Neural cell (in vitro differentiated cells): ENCODE measurements at regions not wholly inside any gene's neighbourhood (a gene's known extent, or its start where the extent isn't known, plus 50 kb on each side); places are given as distances from the start of the nearest gene placed in this dataset.

Experiments
- CTCF ChIP-seq: fragments of 450-650 bp; IDR thresholded peaks from 2 replicates; pipeline ENCODE4 v1.5.1; 2014; ENCODE audit warnings: antibody characterized with exemption, mild to moderate bottlenecking, moderate library complexity; ENCODE audit not compliant: poor library complexity, severe bottlenecking
- EP300 ChIP-seq: fragments of 450-650 bp; conservative IDR thresholded peaks from 2 replicates; pipeline ENCODE4 v1.6.1; 2014; ENCODE audit warnings: antibody characterized with exemption, mild to moderate bottlenecking, moderate library complexity; ENCODE audit not compliant: poor library complexity, severe bottlenecking
- EZH2 ChIP-seq: fragments of 200-600, 300-800 bp; shearing (Covaris generic), sonication (generic); IDR thresholded peaks from 2 replicates; pipeline ENCODE4 v1.6.1; 2014; ENCODE audit warnings: antibody characterized with exemption, low read length, borderline replicate concordance, mild to moderate bottlenecking; ENCODE audit not compliant: insufficient read depth, poor library complexity, severe bottlenecking
- MXI1 ChIP-seq: fragments of 450-650 bp; conservative IDR thresholded peaks from 2 replicates; pipeline ENCODE4 v1.6.1; 2014; ENCODE audit warnings: antibody characterized with exemption, mild to moderate bottlenecking; ENCODE audit not compliant: poor library complexity, severe bottlenecking
- POLR2AphosphoS5 ChIP-seq: IDR thresholded peaks from 2 replicates; pipeline ENCODE4 v1.6.1; 2012
- RAD21 ChIP-seq: fragments of 450-650 bp; conservative IDR thresholded peaks from 2 replicates; pipeline ENCODE4 v1.6.1; 2014; ENCODE audit warnings: antibody characterized with exemption, mild to moderate bottlenecking, moderate library complexity
- SMC3 ChIP-seq: fragments of 450-650 bp; conservative IDR thresholded peaks from 2 replicates; pipeline ENCODE4 v1.6.1; 2014; ENCODE audit warnings: antibody characterized with exemption, mild to moderate bottlenecking, moderate library complexity; ENCODE audit not compliant: poor library complexity
- TAF1 ChIP-seq: IDR thresholded peaks from 2 replicates; pipeline ENCODE4 v1.6.1; 2012; ENCODE audit warnings: low read depth

GRCh38 chr11:106410902-106411301 lies 333.4 kb downstream of the AASDHPPT start:
- no peak for TF ChIP-seq RAD21
- TF ChIP-seq CTCF, result no peak
- TF ChIP-seq SMC3, result no peak
- TF ChIP-seq POLR2AphosphoS5, result peak; percentile 67
- no peak for TF ChIP-seq EZH2
- TF ChIP-seq EP300, result peak; percentile 91
- TF ChIP-seq MXI1, result no peak
- no peak for TF ChIP-seq TAF1
